ENCODE measurements at regions not wholly inside any gene's neighbourhood (a gene's known extent, or its start where the extent isn't known, plus 50 kb on each side); places are given as distances from the start of the nearest gene placed in this dataset.
A peak's percentile ranks its signal among the peaks of the same experiment; 100 is the strongest.

GRCh38 chr15:53454843-53455721 is 304.4 kb downstream of the WDR72 start:
- peak; percentile 6 for DNase-seq
- BruUV-seq (replicated peaks) = no TSS peak
- peaks cover 3% of the 10 kb centered on the region for H3K36me3 Mint-ChIP-seq (ENCODE audit: insufficient read depth, unreplicated experiment)
- no peaks in the 10 kb centered on the region for H3K9me3 Mint-ChIP-seq (ENCODE audit: low read depth, unreplicated experiment)
- H3K27me3 Mint-ChIP-seq (ENCODE audit: unreplicated experiment) = no peaks in the 10 kb centered on the region
- no peak overlapping the region for H3K4me3 Mint-ChIP-seq (ENCODE audit: low read depth, unreplicated experiment)
- intact Hi-C loops (cut with micrococcal nuclease; ENCODE audit: unreplicated experiment) = loop anchor here (2.0 to 10.0 kb wide), 4 partner anchors 102 to 670 kb away; no protein-coding TSS in a partner anchor
- CTCF ChIA-PET = interaction anchor here (0.9 to 1.2 kb wide), 3 partner anchors 49 to 336 kb away, joined by 3 read pairs; no protein-coding TSS in a partner anchor
- H3K4me1 Mint-ChIP-seq (ENCODE audit: low read depth, unreplicated experiment) = peaks cover 34% of the 10 kb centered on the region
- TF ChIP-seq, protein P1, sequence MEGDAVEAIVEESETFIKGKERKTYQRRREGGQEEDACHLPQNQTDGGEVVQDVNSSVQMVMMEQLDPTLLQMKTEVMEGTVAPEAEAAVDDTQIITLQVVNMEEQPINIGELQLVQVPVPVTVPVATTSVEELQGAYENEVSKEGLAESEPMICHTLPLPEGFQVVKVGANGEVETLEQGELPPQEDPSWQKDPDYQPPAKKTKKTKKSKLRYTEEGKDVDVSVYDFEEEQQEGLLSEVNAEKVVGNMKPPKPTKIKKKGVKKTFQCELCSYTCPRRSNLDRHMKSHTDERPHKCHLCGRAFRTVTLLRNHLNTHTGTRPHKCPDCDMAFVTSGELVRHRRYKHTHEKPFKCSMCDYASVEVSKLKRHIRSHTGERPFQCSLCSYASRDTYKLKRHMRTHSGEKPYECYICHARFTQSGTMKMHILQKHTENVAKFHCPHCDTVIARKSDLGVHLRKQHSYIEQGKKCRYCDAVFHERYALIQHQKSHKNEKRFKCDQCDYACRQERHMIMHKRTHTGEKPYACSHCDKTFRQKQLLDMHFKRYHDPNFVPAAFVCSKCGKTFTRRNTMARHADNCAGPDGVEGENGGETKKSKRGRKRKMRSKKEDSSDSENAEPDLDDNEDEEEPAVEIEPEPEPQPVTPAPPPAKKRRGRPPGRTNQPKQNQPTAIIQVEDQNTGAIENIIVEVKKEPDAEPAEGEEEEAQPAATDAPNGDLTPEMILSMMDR (IDR thresholded peaks at IDR 0.05; ENCODE audit: unreplicated experiment) = no peak
- peak overlapping the region; percentile 63 for H3K27ac Mint-ChIP-seq (ENCODE audit: unreplicated experiment)

DNA sequence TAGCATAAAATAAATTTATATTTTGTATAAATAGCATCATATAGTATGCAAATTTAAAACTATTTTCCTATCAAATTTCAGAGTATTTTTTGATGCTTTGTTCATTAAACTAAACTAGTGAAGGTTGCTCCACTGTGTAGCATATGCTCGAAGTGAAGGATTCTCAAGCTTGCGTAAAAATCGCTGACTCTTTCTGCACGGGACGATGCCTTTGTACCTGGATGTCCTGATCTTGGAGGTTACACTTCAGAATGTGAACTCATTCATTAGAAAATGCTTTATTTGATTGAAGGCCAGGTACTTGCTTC is 305.0 kb downstream of the WDR72 start:
- TF ChIP-seq, protein P1 (IDR thresholded peaks at IDR 0.05; ENCODE audit: unreplicated experiment) = no peak

DNA sequence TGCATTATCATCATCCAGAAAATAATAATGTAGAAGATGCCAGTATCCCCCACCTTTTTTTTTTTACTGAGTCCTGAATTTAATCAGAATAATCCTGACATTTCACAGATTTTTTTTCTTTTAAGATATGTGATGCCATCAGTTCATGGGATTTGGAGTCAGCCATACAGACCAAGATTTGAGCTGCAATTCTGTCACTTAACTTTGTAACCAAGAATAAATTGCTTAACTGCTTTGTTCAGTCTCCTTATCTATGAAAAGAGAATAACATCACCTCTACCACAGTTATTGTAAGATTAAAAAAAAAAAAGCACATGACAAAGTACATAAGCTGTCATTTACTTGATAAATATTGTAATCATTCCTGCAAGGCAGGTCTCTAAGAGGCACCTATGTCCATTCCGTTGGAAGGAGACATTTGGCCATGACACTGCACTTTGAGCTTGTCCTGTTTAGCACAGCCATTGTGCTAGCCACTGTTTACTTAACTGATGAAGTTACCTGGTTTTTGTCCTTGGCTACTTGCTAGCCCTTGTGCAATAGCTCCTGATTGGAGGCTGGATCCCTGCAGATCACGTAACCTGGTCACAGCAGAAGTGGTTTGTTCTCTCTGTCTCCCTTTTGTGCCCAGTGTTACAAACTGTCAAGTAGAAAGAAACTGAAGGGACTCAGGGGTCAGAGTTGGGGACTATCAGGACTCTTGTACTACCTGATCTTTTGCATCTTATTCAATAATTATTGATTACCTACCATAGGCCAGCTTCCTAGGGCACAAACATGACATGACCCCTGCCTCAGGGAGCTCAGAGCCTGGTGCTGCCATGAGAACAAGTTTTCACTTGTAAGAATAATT is 306.0 kb downstream of the WDR72 start:
- CTCF ChIA-PET = interaction anchor here (0.5 to 0.7 kb wide), 3 partner anchors 116 to 256 kb away, joined by 3 to 5 read pairs (median 3); no protein-coding TSS in a partner anchor
- no TSS peak for BruUV-seq (replicated peaks)

More for the DNA sequence above, 305.0 kb downstream of the WDR72 start:
- Mint-ChIP-seq H3K9me3 (ENCODE audit: low read depth, unreplicated experiment) (no peaks in the 10 kb centered on the region), H3K27me3 (ENCODE audit: unreplicated experiment) (no peaks in the 10 kb centered on the region), H3K36me3 (ENCODE audit: insufficient read depth, unreplicated experiment) (peaks cover 3% of the 10 kb centered on the region), H3K27ac (ENCODE audit: unreplicated experiment) (peak overlapping the region; percentile 63), H3K4me1 (ENCODE audit: low read depth, unreplicated experiment) (peaks cover 34% of the 10 kb centered on the region), H3K4me3 (ENCODE audit: low read depth, unreplicated experiment) (no peak overlapping the region)
- intact Hi-C loops (cut with micrococcal nuclease; ENCODE audit: unreplicated experiment) = loop anchor here (2.0 to 10.0 kb wide), 4 partner anchors 103 to 670 kb away; no protein-coding TSS in a partner anchor
- CTCF ChIA-PET = interaction anchor here (1.0 to 1.2 kb wide), 2 partner anchors 50 to 337 kb away, joined by 3 read pairs; no protein-coding TSS in a partner anchor
- no TSS peak for BruUV-seq (replicated peaks)
- DNase-seq = peak; percentile 2

More for the DNA sequence above, 306.0 kb downstream of the WDR72 start:
- H3K9me3 Mint-ChIP-seq (ENCODE audit: low read depth, unreplicated experiment) = no peaks in the 10 kb centered on the region
- TF ChIP-seq, protein P1 (IDR thresholded peaks at IDR 0.05; ENCODE audit: unreplicated experiment) = no peak
- peak overlapping the region; percentile 60 for H3K27ac Mint-ChIP-seq (ENCODE audit: unreplicated experiment)
- no peak overlapping the region for H3K4me3 Mint-ChIP-seq (ENCODE audit: low read depth, unreplicated experiment)
- peaks cover 3% of the 10 kb centered on the region for H3K36me3 Mint-ChIP-seq (ENCODE audit: insufficient read depth, unreplicated experiment)
- H3K4me1 Mint-ChIP-seq (ENCODE audit: low read depth, unreplicated experiment) = peaks cover 34% of the 10 kb centered on the region
- no peaks in the 10 kb centered on the region for H3K27me3 Mint-ChIP-seq (ENCODE audit: unreplicated experiment)
- DNase-seq = peak; percentile 27
- intact Hi-C loops (cut with micrococcal nuclease; ENCODE audit: unreplicated experiment) = loop anchor here (2.0 to 10.0 kb wide), 4 partner anchors 104 to 669 kb away; no protein-coding TSS in a partner anchor
